Naive thymus-derived CD4-positive, alpha-beta T cell (primary cell): ENCODE measurements at regions not wholly inside any gene's neighbourhood (a gene's known extent, or its start where the extent isn't known, plus 50 kb on each side); places are given as distances from the start of the nearest gene placed in this dataset.

ENCODE experiments used
- ATAC-seq: fragments of 150-1000 bp; cut with Tn5 transposase; 2 replicates; pipeline ENCODE4 v1.10.0; 2021; ENCODE audit warnings: mild to moderate bottlenecking, moderate library complexity
- CTCF ChIA-PET: fragments of 350-600 bp; sonication (Branson Sonifier 250); formaldehyde crosslinking; loops from one replicate; lab custom pipeline; 2021; ENCODE audit warnings: antibody characterized with exemption; lab: Charles Lee
- POLR2A ChIA-PET: fragments of 350-600 bp; sonication (Branson Sonifier 250); formaldehyde crosslinking; loops from one replicate; lab custom pipeline; 2021; ENCODE audit warnings: antibody characterized with exemption, inconsistent platforms; lab: Charles Lee
- DNase-seq, 9 donors: peaks; one replicate each; pipeline versions ENCODE4 v3.0.0 to v3.0.0-alpha.2; 2020 to 2022; ENCODE audit warnings: mixed read lengths in 1 of 9
- H3K27ac ChIP-seq: one replicate; pipeline ENCODE4 v1.7.0; 2013; ENCODE audit warnings: mild to moderate bottlenecking, low read depth, low read length, moderate library complexity
- H3K27me3 ChIP-seq, 2 donors: one replicate each; pipeline ENCODE4 v1.7.0; 2013; ENCODE audit warnings: low read length in 2 of 2, mild to moderate bottlenecking in 2 of 2, moderate library complexity in 2 of 2; ENCODE audit not compliant: control insufficient read depth in 2 of 2, insufficient read depth in 2 of 2
- H3K36me3 ChIP-seq, 3 experiments: 1 replicate in 2 of 3; 2 replicates in 1 of 3; pipeline ENCODE4 v1.7.0; 2013; ENCODE audit warnings: low read length in 3 of 3, mild to moderate bottlenecking in 3 of 3, moderate library complexity in 1 of 3; ENCODE audit not compliant: insufficient read depth in 3 of 3, control insufficient read depth in 2 of 3
- H3K4me1 ChIP-seq, 2 donors: one replicate each; pipeline ENCODE4 v1.7.0; 2013; ENCODE audit warnings: low read length in 2 of 2, mild to moderate bottlenecking in 2 of 2, moderate library complexity in 1 of 2; ENCODE audit not compliant: control insufficient read depth in 2 of 2, insufficient read depth in 2 of 2
- H3K4me3 ChIP-seq: 2 replicates; pipeline ENCODE4 v1.7.0; 2013; ENCODE audit warnings: mild to moderate bottlenecking, low read length
- H3K9me3 ChIP-seq, 3 experiments: 1 replicate in 2 of 3; 2 replicates in 1 of 3; pipeline ENCODE4 v1.7.0; 2013; ENCODE audit warnings: low read length in 3 of 3; ENCODE audit not compliant: control insufficient read depth in 2 of 3
- H3K27ac Mint-ChIP-seq, 9 donors: one replicate each; pipeline ENCODE4 v1.8.0; 2020 to 2022; ENCODE audit warnings: mixed read lengths in 9 of 9, mild to moderate bottlenecking in 8 of 9, moderate library complexity in 5 of 9, inconsistent platforms in 2 of 9
- H3K27me3 Mint-ChIP-seq, 5 donors: one replicate each; pipeline ENCODE4 v1.8.0; 2021 to 2022; ENCODE audit warnings: mixed read lengths in 5 of 5, mild to moderate bottlenecking in 1 of 5
- H3K36me3 Mint-ChIP-seq, 5 donors: one replicate each; pipeline ENCODE4 v1.8.0; 2020 to 2022; ENCODE audit warnings: mixed read lengths in 5 of 5, mild to moderate bottlenecking in 3 of 5, inconsistent platforms in 1 of 5
- H3K4me1 Mint-ChIP-seq, 7 donors: one replicate each; pipeline ENCODE4 v1.8.0; 2020 to 2022; ENCODE audit warnings: mixed read lengths in 7 of 7, mild to moderate bottlenecking in 3 of 7, inconsistent platforms in 1 of 7
- H3K4me3 Mint-ChIP-seq, 10 donors: one replicate each; pipeline ENCODE4 v1.8.0; 2020 to 2022; ENCODE audit warnings: mild to moderate bottlenecking in 10 of 10, mixed read lengths in 10 of 10, moderate library complexity in 6 of 10, inconsistent platforms in 2 of 10
- H3K9me3 Mint-ChIP-seq, 11 donors: one replicate each; pipeline ENCODE4 v1.8.0; 2020 to 2022; ENCODE audit warnings: mixed read lengths in 11 of 11, mild to moderate bottlenecking in 4 of 11, inconsistent platforms in 1 of 11, moderate library complexity in 1 of 11
- intact Hi-C, 2 donors: fragments of 100-400 bp; cut with micrococcal nuclease; formaldehyde crosslinking; loops; one replicate each; pipeline ENCODE4 v1.15.1; 2023

GRCh38 chr7:19464241-19464640, 244.6 kb downstream of the POLR1F start:
- Mint-ChIP-seq H3K9me3 (peaks cover 0 to 11% (median 3%) of the 10 kb centered on the region in 11 donors), H3K4me3 (no peak overlapping the region), H3K4me1 (no peaks in the 10 kb centered on the region), H3K27me3 (no peaks in the 10 kb centered on the region), H3K27ac (no peak overlapping the region), H3K36me3 (no peaks in the 10 kb centered on the region)
- ATAC-seq (no peak), DNase-seq (no peak)
- Histone ChIP-seq H3K4me3 (no peak overlapping the region), H3K27ac (no peak overlapping the region), H3K27me3 (no peaks in the 10 kb centered on the region), H3K36me3 (no peaks in the 10 kb centered on the region), H3K9me3 (no peaks in the 10 kb centered on the region), H3K4me1 (no peaks in the 10 kb centered on the region)
- CTCF ChIA-PET: no interaction called here
- intact Hi-C loops: no loop called here
- POLR2A ChIA-PET: no interaction called here

- Mint-ChIP-seq H3K27ac (no peak overlapping the region), H3K4me3 (no peak overlapping the region), H3K4me1 (no peaks in the 10 kb centered on the region), H3K27me3 (no peaks in the 10 kb centered on the region), H3K36me3 (no peaks in the 10 kb centered on the region), H3K9me3 (peaks cover 0 to 11% (median 3%) of the 10 kb centered on the region in 11 donors)
- H3K4me3 ChIP-seq: no peak overlapping the region
- no peaks in the 10 kb centered on the region for H3K9me3 ChIP-seq
- no peak for ATAC-seq
- DNase-seq: no peak
- H3K27ac ChIP-seq: no peak overlapping the region
- no peaks in the 10 kb centered on the region for H3K4me1 ChIP-seq
- intact Hi-C loops: no loop called here
- ChIA-PET POLR2A (no interaction called here), CTCF (no interaction called here)
- no peaks in the 10 kb centered on the region for H3K27me3 ChIP-seq
- H3K36me3 ChIP-seq: no peaks in the 10 kb centered on the region
Observed at GRCh38 chr7:19463581-19463980, 245.3 kb downstream of the POLR1F start.

- Mint-ChIP-seq H3K36me3 (no peaks in the 10 kb centered on the region), H3K9me3 (peaks cover 0 to 16% (median 4%) of the 10 kb centered on the region in 11 donors), H3K4me1 (no peaks in the 10 kb centered on the region), H3K4me3 (no peak overlapping the region), H3K27ac (no peak overlapping the region), H3K27me3 (no peaks in the 10 kb centered on the region)
- no peak overlapping the region for H3K27ac ChIP-seq
- H3K27me3 ChIP-seq: no peaks in the 10 kb centered on the region
- H3K4me1 ChIP-seq: no peaks in the 10 kb centered on the region
- intact Hi-C loops: no loop called here
- no peaks in the 10 kb centered on the region for H3K9me3 ChIP-seq
- H3K4me3 ChIP-seq: no peak overlapping the region
- no peaks in the 10 kb centered on the region for H3K36me3 ChIP-seq
- ChIA-PET POLR2A (no interaction called here), CTCF (no interaction called here)
- DNase-seq: no peak
- ATAC-seq: no peak
Observed at GRCh38 chr7:19455623-19456022, 253.2 kb downstream of the POLR1F start.

GRCh38 chr7:19448091-19448490, 260.7 kb downstream of the POLR1F start:
- intact Hi-C loops: no loop called here
- ATAC-seq (no peak), DNase-seq (no peak)
- Mint-ChIP-seq H3K9me3 (peaks cover 0 to 17% (median 4%) of the 10 kb centered on the region in 11 donors), H3K4me3 (no peak overlapping the region), H3K36me3 (no peaks in the 10 kb centered on the region), H3K4me1 (no peaks in the 10 kb centered on the region), H3K27me3 (no peaks in the 10 kb centered on the region), H3K27ac (no peak overlapping the region)
- Histone ChIP-seq H3K27ac (no peak overlapping the region), H3K9me3 (no peaks in the 10 kb centered on the region), H3K4me1 (no peaks in the 10 kb centered on the region), H3K4me3 (no peak overlapping the region), H3K27me3 (no peaks in the 10 kb centered on the region), H3K36me3 (no peaks in the 10 kb centered on the region)
- ChIA-PET CTCF (no interaction called here), POLR2A (no interaction called here)

GRCh38 chr7:19442016-19442785, 266.6 kb downstream of the POLR1F start:
- no peak overlapping the region for H3K27ac ChIP-seq
- H3K9me3 ChIP-seq: no peaks in the 10 kb centered on the region
- H3K4me1 ChIP-seq: no peaks in the 10 kb centered on the region
- H3K27me3 ChIP-seq: no peaks in the 10 kb centered on the region
- no peaks in the 10 kb centered on the region for H3K36me3 ChIP-seq
- no peak for ATAC-seq
- CTCF ChIA-PET: no interaction called here
- intact Hi-C loops: no loop called here
- DNase-seq: no peak
- POLR2A ChIA-PET: no interaction called here
- no peaks in the 10 kb centered on the region for H3K27me3 Mint-ChIP-seq
- H3K4me1 Mint-ChIP-seq: no peaks in the 10 kb centered on the region
- H3K27ac Mint-ChIP-seq: no peak overlapping the region
- H3K4me3 ChIP-seq: no peak overlapping the region
- H3K4me3 Mint-ChIP-seq: no peak overlapping the region
- H3K36me3 Mint-ChIP-seq: no peaks in the 10 kb centered on the region
- H3K9me3 Mint-ChIP-seq: peaks cover 0 to 10% (median 0%) of the 10 kb centered on the region in 11 donors

- H3K9me3 Mint-ChIP-seq: peaks cover 0 to 11% (median 0%) of the 10 kb centered on the region in 11 donors
Observed at GRCh38 chr7:19439517-19439916, 269.3 kb downstream of the POLR1F start.

GRCh38 chr7:19437446-19437845, 271.4 kb downstream of the POLR1F start:
- Histone ChIP-seq H3K36me3 (no peaks in the 10 kb centered on the region), H3K4me1 (no peaks in the 10 kb centered on the region), H3K27ac (no peak overlapping the region), H3K27me3 (no peaks in the 10 kb centered on the region), H3K9me3 (no peaks in the 10 kb centered on the region), H3K4me3 (no peak overlapping the region)
- no peaks in the 10 kb centered on the region for H3K4me1 Mint-ChIP-seq
- H3K4me3 Mint-ChIP-seq: no peak overlapping the region
- no peak for ATAC-seq
- DNase-seq: no peak
- ChIA-PET POLR2A (no interaction called here), CTCF (no interaction called here)
- intact Hi-C loops: no loop called here
- no peaks in the 10 kb centered on the region for H3K36me3 Mint-ChIP-seq
- no peaks in the 10 kb centered on the region for H3K27me3 Mint-ChIP-seq
- no peak overlapping the region for H3K27ac Mint-ChIP-seq
- peaks cover 0 to 11% (median 0%) of the 10 kb centered on the region in 11 donors for H3K9me3 Mint-ChIP-seq

More at GRCh38 chr7:19439517-19439916, 269.3 kb downstream of the POLR1F start:
- no peak overlapping the region for H3K4me3 Mint-ChIP-seq
- no peaks in the 10 kb centered on the region for H3K4me1 ChIP-seq
- H3K9me3 ChIP-seq: no peaks in the 10 kb centered on the region
- H3K27me3 ChIP-seq: no peaks in the 10 kb centered on the region
- no peak overlapping the region for H3K27ac Mint-ChIP-seq
- H3K36me3 ChIP-seq: no peaks in the 10 kb centered on the region
- DNase-seq (no peak), ATAC-seq (no peak)
- no peaks in the 10 kb centered on the region for H3K36me3 Mint-ChIP-seq
- H3K4me1 Mint-ChIP-seq: no peaks in the 10 kb centered on the region
- no peaks in the 10 kb centered on the region for H3K27me3 Mint-ChIP-seq
- H3K27ac ChIP-seq: no peak overlapping the region
- CTCF ChIA-PET: no interaction called here
- H3K4me3 ChIP-seq: no peak overlapping the region
- POLR2A ChIA-PET: no interaction called here
- intact Hi-C loops: no loop called here
